ENCODE measurements at regions not wholly inside any gene's neighbourhood (a gene's known extent, or its start where the extent isn't known, plus 50 kb on each side); places are given as distances from the start of the nearest gene placed in this dataset.

- no peak for TF ChIP-seq CTCF (IDR thresholded peaks at IDR 0.05)
- TF ChIP-seq POLR2AphosphoS5 (IDR thresholded peaks at IDR 0.05), result no peak
- no peak for TF ChIP-seq POLR2A (IDR thresholded peaks at IDR 0.05)
Observed at GRCh38 chr17:45703806-45704205, 80.3 kb upstream of the CRHR1 start.

Measured in transverse colon (tissue), 4 donors.